HG03342 (cell line): ENCODE measurements at regions not wholly inside any gene's neighbourhood (a gene's known extent, or its start where the extent isn't known, plus 50 kb on each side); places are given as distances from the start of the nearest gene placed in this dataset.
"Not testable (repeated sequence)": the region's sequence is repeated elsewhere in the genome, so short reads cannot be mapped to it uniquely, and the experiment has no call there.

Experiments used
- ATAC-seq: cut with Tn5 transposase; IDR thresholded peaks from one replicate; pipeline ENCODE4 v1.9.1; 2021; ENCODE audit warnings: mild to moderate bottlenecking, moderate library complexity; ENCODE audit not compliant: unreplicated experiment

DNA sequence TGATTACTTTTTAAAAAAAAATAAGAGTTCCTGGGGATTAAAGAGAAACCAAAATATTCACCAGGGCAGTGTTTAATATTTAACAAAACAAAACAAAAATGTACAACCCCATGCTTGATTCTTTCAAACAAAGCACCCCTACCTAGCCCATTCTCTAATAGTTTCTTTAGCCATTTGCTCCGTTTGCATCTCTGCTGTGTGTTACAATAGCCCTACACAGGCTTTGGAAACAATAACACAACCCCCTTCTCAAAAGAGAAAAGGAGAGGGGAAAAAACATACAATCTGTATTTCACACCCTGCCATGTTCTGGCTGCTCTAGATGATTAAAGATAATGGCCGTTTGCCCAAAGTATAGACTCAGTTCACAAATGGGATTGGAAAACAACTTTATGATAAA is 302.9 kb downstream of the CPS1 start:
- ATAC-seq, result no peak

DNA sequence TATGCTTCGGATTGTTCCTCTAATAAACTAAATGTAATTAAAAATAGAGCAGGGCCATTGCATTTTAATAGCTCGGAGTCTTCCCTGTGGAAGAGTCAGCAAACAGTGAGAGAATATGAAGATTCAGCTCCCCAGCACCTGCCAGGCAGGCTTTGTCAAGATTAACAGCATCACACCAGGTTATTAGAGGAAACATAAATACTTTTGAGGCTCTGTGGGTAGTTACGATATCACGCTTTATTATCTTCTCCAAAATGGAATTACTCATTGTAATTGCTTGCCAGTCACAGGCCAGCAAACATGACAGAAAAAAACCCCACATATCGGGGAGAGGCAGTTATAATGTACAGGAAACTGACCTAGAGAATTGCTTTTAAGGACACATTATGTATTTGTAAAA is 303.9 kb downstream of the CPS1 start:
- ATAC-seq, result no peak

DNA sequence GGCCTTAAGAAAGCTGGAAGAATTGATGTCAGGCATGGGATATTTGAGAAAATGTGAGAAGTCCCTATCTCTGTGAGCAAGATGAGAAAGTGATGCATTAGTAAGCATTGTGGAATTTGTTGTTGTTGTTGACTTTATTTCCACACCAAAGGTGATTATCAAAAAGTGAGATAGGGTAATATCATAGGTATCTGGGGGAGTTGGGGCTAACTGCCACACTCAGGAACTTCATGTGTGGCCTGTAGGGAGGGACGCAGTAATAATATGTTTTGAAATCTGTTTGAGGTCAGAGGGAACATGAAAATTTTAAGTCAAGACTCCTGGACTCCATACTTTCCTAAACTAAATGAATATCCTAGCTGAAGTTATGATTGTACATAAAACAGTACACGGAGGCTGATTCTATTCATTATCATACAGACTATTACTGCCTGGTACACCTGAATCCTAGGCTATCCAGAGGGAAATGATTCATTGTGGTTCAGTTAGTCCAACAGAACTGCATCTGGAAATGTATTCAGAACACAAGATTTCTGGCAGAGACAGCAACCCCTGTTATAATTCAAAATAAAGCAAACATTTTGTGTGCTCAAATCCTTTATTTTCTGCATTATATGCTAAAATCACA is 304.8 kb downstream of the CPS1 start:
- no peak for ATAC-seq

DNA sequence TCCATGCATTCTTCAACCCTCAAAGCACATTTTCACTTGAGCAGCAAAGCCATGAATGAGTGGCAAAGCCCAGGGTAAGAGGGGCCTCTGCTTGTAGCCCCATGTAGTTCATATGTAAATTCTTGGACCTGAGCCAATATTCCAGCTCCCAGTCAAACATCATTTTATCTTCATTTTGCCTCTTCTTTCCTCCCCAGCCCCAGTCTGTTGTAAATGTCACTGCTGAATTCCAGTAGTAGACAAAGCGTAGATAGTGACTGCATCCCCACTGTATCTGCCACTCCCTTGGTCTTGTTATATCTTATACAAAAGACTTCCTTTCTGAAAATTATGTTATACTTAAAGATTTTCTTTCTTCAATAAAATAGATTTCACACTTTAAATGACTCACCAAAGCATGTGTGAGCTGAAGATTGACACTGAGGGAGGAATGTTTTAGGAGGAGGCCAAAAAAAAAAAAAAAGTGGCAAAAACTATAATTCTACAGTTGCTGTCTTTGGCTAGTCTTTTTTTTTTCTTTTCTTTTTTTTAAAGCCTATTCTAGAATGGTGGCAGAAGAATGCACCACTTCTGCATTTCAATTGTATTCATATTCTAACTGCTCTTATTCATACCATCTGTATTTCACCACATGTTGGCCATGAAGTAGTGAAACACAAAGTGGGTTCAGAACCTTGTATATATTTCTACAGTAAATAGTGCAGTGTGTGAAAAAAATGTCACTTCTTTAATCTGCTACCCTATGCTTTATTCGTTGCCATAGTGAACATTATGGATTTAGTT is 306.1 kb downstream of the CPS1 start:
- no peak for ATAC-seq

DNA sequence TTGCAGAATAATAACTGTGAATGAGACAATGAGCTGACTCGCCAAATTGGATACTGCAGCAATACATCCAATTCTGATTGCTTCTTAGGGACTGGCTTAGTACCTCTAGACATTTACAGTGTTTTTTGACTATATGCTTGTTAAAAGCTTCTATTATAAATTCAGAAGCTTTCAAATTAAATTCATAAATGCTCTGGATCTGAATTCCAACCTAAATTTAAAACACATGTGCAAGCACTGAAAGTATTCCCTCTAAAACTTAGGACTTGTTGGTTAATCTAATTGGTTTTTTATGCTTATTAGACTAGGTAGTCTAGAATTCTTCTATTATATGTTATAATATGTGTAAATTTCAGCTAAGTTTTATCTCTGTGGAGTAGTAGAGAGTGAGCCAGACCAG is 306.9 kb downstream of the CPS1 start:
- ATAC-seq, result no peak

DNA sequence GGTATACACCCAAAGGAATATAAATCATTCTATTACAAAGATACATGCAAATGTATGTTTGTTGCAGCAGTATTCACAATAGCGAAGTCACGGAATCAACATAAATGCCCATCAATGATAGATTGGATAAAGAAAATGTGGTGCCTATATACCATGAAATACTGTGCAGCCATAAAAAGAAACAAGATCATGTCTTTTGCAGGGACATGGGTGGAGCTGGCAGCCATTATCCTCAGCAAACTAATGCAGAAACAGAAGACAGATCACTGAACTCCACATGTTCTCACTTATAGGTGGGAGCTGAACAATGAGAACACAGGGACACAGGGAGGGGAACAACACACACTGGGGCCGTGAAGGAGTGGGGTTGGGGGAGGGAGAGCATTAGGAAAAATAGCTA is 315.2 kb downstream of the CPS1 start:
- not testable (repeated sequence) for ATAC-seq

DNA sequence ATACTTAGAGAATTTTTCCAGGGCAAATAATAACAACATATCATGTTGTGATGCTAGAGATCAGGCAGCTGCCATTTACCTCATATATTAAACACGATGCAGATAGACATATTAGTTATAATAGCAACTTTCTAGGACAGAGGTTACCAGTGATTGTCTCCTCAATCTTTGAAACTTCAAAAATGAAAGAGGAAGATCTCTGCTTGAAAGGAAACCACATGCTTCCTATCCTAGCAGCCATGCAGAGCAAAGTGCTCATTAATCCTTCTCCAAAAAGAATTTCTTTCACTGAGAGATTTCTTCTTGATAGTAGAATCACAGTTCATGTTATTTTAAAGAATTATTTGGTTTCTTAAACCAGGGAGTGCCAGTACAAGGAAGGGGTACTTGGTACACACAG is 317.2 kb downstream of the CPS1 start:
- ATAC-seq, result peak; percentile 59

DNA sequence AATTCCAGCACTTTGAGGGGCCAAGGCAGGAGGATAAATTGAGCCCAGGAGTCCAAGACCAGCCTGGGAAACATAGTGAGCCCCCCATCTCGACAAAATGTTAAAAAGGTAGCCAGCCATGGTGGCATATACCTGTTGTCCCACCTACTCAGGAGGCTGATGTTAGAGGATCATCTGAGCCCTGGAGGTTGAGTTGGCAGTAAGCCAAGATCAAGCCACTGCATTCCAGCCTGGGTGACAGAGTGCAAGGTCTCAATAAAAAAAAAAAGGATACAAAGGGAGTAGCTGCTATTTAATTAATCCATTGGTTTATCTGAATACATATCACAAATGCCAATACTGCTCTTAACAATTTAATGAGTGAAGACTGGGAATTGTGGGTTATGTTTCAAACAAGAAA is 327.8 kb downstream of the CPS1 start:
- ATAC-seq, result no peak

DNA sequence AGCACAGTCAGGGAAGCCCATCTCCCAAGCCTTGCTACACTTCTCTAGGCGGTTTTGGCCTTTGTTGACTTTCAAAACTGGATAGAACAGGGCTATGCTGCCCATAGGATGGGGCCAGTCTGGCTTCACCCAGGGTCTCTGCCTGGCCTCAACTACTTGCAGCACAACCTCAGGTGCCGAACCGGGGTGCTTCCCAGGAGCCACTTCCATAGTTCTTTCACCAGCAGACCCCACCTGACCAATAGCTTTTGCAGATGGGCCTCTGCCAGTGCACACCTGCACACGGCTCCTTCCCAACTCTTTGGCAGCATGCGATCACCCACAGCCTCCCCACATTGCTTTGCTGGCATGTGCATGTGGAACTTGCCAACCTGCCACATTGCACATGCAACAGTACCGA is 331.6 kb downstream of the CPS1 start:
- ATAC-seq, result no peak

DNA sequence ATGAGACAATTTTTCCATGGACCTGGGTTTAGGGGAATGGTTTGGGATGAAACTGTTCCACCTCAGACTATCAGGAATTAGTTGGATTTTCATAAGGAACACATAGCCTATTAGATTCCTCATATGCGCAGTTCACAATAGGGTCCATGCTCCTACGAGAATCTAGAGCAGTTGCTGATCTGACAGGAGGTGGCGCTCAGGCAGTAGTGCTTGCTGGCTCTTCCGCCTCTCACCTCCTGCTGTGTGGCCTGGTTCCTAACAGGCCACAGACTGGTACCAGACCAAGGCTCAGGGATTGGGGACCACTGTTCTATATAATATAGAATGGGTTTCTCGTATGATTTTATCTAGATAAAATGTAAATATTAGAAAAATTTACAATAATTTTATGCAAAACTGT is 338.7 kb downstream of the CPS1 start:
- no peak for ATAC-seq

DNA sequence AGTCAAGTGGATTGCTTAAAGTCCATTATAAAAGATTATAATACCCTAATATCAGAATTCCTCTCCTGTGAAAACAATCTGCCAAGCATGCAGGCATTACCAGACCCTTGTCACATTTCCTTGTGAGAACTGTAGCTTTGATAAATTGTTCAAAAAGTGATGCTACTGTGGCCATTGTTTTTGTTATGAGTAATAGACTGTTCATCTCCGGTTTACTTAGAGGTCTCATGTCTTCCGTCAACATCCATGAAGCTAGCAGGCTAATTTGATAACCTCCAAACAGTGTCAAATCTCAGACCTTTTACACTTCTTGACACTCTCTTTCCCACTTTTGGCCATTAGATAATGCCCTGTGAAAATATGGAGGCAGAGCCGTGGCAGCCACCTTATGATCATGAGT is 342.7 kb downstream of the CPS1 start:
- no peak for ATAC-seq

DNA sequence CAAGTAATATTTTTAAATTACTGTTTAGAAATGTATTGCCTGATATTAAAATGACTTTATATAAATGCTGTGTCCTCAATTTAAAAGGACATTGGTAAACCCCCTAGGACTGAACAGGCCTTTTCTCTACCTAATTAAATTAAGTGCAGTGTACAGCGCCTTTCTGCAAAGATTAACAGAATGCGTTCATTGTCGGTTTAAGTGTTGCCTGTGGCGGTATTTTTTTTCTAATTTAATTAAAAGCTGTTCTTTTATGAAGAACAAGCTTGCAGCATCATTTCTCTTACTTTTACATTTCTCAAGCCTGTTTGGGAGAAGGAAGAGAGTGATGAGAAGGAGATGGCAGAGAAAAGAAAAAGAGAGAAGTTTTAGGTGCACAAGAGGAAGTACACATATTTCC is 344.9 kb downstream of the CPS1 start:
- no peak for ATAC-seq

DNA sequence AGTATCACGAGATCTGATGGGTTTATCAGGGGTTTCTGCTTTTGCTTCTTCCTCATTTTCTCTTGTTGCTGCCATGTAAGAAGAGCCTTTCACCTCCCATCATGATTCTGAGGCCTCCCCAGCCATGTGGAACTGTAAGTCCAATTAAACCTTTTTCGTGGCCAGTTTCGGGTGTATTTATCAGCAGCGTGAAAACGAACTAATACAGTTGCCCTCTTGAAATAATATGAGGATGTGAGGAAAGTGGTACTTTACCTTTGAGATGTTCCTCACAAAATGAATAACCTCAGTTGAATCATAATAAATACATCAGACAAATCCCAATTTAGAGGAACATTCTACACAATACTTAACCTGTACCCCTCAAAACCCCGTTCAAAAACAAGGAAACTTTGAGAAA is 356.4 kb downstream of the CPS1 start:
- no peak for ATAC-seq

DNA sequence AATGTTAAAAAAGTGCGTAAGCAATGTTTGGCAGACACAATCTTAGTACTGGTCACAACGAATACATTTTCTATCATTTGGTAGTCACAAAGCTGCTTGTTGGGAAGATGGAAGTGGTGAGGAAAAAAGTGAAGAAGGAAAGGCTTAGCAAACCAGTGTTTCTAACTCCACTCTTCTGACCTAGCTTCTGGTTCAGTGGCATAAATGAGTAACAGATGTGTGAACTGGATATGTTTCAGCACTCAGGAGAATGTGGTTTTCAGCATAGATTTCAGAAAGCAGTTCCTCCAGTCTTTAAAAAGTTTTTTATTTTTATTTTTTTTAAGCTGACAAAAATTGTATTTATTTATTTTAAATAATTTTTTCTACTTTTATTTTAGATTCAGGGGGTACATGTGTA is 357.1 kb downstream of the CPS1 start:
- no peak for ATAC-seq

DNA sequence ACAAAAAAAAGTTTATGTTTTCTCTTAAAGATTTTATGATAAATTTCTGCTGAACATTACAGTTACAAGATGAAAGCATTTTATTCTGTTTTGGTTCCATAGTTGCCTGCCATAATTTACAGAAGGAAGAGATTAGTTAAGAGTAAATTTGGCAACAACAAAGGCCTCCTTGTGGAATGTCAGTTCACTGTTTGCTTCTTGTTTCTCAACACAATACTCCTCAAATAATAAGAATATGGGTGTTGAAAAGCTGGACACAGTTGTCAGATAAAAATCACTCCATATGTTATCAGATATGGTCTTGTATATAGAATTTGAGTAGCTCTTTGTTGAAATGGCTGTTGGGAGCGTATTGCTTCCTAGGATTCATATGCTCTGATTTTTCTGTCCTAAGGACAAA is 359.5 kb downstream of the CPS1 start:
- ATAC-seq, result no peak

DNA sequence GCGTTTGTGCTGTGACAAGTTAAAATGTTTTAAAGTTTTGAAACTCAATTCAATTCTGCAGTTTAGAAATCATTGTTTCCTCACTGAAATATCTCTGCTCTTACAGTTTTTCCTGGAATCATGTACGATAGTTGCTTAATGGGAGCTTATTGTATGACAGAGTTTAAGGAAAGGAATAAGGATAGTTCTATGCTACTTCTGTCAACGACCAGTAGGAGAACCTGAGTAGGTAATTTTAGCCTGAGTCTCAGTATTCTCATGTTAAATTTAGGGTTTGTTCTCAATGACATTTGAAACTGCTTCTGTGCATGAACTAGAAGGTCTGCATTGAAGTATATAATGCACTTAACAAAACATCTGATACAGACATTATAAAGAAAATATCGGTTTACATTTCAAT is 361.1 kb downstream of the CPS1 start:
- ATAC-seq, result no peak

DNA sequence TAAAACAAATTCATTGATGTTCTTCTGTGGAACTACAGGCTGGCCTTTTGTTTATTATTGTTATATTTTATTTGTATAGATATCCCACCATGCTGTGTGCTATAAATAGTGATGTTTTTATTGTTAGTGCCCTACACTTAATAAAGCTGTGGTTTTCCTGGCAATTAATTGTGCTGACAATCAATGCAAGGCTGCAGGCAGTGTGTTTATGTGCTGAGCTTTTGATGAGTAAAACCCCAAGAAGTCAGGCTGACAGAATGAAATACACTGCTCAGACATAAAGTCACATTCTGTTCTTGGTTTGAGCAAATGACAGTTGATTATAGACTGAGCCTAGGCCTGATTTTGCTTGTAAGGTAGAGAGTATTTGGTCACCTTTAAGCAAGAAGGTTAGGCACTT is 362.7 kb downstream of the CPS1 start:
- ATAC-seq, result no peak

DNA sequence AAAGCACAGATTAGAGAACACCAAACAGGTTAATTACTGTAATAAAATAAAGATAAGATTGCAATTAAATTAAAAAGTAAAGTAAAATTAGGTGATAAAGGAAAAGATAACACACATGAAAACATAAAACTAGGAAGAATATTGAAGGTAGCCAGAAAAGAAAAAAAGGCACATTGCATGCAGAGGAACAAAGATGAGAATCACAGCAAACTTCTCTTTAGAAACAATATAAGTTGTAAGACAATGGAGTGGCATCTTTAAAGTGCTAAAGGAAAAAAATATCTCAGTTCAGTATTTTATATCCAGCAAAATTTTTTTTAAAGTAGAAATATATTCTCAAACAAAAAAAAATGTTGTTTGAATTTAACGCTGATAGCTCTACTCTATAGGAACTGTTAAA is 366.0 kb downstream of the CPS1 start:
- ATAC-seq, result no peak

DNA sequence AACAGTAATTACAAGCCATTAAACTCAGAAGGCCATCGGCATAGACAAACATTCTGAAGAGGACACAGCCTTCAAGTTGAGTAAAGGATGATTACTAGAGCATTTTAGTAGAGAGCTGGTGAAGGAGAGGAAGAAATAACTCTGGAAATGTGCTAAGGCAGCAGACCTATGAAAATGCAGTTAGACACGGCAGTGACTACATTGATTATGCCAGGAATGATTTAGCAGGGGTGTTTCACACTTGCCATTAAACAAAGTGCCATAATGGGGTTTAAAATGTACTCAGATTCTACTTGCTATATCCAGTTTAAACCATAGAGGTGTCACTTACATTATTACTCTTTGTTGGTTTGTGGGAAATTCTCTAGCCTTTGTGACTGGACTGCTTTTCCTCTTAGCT is 372.3 kb downstream of the CPS1 start:
- no peak for ATAC-seq

DNA sequence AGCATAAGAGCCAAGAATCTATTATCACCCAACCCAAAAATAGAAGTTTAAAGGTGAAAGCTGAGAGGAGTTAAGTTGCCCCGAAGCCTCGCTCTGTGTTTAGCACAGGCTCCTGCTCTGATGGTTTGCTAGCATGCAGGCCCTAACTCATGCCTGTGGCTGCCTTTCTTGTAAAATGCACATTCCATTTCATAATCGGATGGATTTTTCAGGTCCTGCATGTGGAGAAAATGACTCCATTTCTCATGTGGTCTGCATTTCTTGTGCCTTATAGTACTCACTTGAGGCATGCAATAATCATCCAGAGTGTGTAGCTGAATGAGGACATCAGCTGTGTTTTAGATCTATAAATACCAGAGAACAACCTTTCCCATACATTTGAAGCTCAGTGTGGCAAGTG is 381.8 kb downstream of the CPS1 start:
- no peak for ATAC-seq

DNA sequence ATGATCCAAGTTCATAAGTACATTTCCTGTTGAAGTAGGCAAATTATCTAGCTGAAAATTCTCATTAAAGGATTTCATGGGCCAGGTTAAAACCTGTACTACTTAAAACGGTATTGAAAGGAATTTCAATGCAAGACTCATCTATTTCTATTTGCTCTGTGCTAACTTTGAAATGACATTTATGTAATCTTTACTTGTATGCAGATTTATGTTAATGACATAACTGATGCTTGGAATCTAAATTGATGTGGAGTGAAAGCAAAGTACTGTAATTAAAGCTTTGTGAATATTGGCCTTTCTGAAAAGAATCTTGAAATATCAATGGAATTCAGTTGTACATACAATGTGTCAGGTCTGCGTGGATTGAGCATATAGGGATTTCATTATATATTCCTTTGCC is 390.0 kb downstream of the CPS1 start:
- ATAC-seq, result no peak

DNA sequence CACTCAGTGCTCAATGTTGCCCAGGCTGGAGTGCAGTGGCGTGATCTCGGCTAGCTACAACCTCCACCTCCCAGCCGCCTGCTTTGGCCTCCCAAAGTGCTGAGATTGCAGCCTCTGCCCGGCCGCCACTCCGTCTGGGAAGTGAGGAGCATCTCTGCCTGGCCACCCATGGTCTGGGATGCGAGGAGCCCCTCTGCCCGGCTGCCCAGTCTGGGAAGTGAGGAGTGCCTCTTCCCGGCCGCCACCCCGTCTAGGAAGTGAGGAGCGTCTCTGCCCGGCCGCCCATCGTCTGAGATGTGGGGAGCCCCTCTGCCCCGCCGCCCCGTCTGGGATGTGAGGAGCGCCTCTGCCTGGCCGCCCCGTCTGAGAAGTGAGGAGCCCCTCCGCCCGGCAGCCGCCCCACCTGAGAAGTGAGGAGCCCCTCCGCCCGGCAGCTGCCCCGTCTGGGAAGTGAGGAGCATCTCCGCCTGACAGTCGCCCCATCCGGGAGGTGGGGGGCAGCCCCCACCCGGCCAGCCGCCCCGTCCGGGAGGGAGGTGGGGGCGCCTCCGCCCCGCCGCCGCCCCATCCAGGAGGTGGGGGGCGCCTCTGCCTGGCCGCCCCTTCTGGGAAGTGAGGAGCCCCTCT is 394.1 kb downstream of the CPS1 start:
- not testable (repeated sequence) for ATAC-seq
